H9 (cell line): ENCODE measurements at regions not wholly inside any gene's neighbourhood (a gene's known extent, or its start where the extent isn't known, plus 50 kb on each side); places are given as distances from the start of the nearest gene placed in this dataset.

ENCODE experiments used
- DNase-seq: peaks from one replicate; pipeline ENCODE4 v3.0.0-alpha.2; 2017
- H2AFZ ChIP-seq: one replicate; pipeline ENCODE4 v1.6.1; 2013; ENCODE audit warnings: mild to moderate bottlenecking, low read length, control low read depth, moderate library complexity
- H2AK5ac ChIP-seq: 2 replicates; pipeline ENCODE4 v1.6.1; 2013; ENCODE audit warnings: low read length, control low read depth, mixed read lengths; ENCODE audit not compliant: insufficient read length
- H2BK120ac ChIP-seq: one replicate; pipeline ENCODE4 v1.6.1; 2013; ENCODE audit warnings: low read depth, mild to moderate bottlenecking, low read length, control low read depth, inconsistent platforms; ENCODE audit not compliant: poor library complexity, severe bottlenecking
- H2BK12ac ChIP-seq: 2 replicates; pipeline ENCODE4 v1.6.1; 2013; ENCODE audit warnings: low read length, control low read depth, mixed read lengths, low read depth; ENCODE audit not compliant: insufficient read length
- H2BK15ac ChIP-seq: 2 replicates; pipeline ENCODE4 v1.6.1; 2013; ENCODE audit warnings: low read depth, low read length, control low read depth
- H2BK20ac ChIP-seq: one replicate; pipeline ENCODE4 v1.6.1; 2013; ENCODE audit warnings: low read depth, mild to moderate bottlenecking, low read length, control low read depth, inconsistent platforms; ENCODE audit not compliant: poor library complexity, severe bottlenecking
- H2BK5ac ChIP-seq: 2 replicates; pipeline ENCODE4 v1.6.1; 2013; ENCODE audit warnings: low read length, control low read depth, mixed read lengths; ENCODE audit not compliant: insufficient read length
- H3K14ac ChIP-seq: 2 replicates; pipeline ENCODE4 v1.6.1; 2013; ENCODE audit warnings: low read length, control low read depth; ENCODE audit not compliant: insufficient read depth
- H3K18ac ChIP-seq: 2 replicates; pipeline ENCODE4 v1.6.1; 2013; ENCODE audit warnings: low read depth, mild to moderate bottlenecking, mixed read lengths, low read length, control low read depth; ENCODE audit not compliant: insufficient read length
- H3K23ac ChIP-seq: 2 replicates; pipeline ENCODE4 v1.6.1; 2013; ENCODE audit warnings: low read length, control low read depth, mixed read lengths, low read depth; ENCODE audit not compliant: insufficient read length
- H3K23me2 ChIP-seq: 2 replicates; pipeline ENCODE4 v1.6.1; 2013; ENCODE audit warnings: low read depth, mild to moderate bottlenecking, mixed read lengths, low read length, control low read depth; ENCODE audit not compliant: insufficient read length, poor library complexity, severe bottlenecking
- H3K27ac ChIP-seq: 2 replicates; pipeline ENCODE4 v1.5.1; 2013; ENCODE audit warnings: low read length, control low read depth, mixed read lengths, low read depth; ENCODE audit not compliant: insufficient read length
- H3K27me3 ChIP-seq: 2 replicates; pipeline ENCODE4 v1.6.1; 2013; ENCODE audit warnings: low read length, control low read depth, inconsistent platforms; ENCODE audit not compliant: insufficient read depth
- H3K4ac ChIP-seq: 2 replicates; pipeline ENCODE4 v1.6.1; 2013; ENCODE audit warnings: low read depth, mild to moderate bottlenecking, control low read depth, inconsistent platforms, low read length, moderate library complexity
- H3K4me1 ChIP-seq: 2 replicates; pipeline ENCODE4 v1.6.1; 2013; ENCODE audit warnings: low read length, control low read depth, inconsistent platforms; ENCODE audit not compliant: insufficient read depth
- H3K4me2 ChIP-seq: 2 replicates; pipeline ENCODE4 v1.6.1; 2013; ENCODE audit warnings: low read length, control low read depth, mixed read lengths; ENCODE audit not compliant: insufficient read length, insufficient read depth
- H3K56ac ChIP-seq: 2 replicates; pipeline ENCODE4 v1.6.1; 2013; ENCODE audit warnings: low read depth, mild to moderate bottlenecking, mixed read lengths, low read length, control low read depth; ENCODE audit not compliant: insufficient read length
- H3K79me1 ChIP-seq: 2 replicates; pipeline ENCODE4 v1.6.1; 2013; ENCODE audit warnings: low read depth, mild to moderate bottlenecking, moderate library complexity, low read length, control low read depth, inconsistent platforms; ENCODE audit not compliant: insufficient read depth, poor library complexity, severe bottlenecking
- H3K79me2 ChIP-seq: 2 replicates; pipeline ENCODE4 v1.6.1; 2013; ENCODE audit warnings: low read length, control low read depth, inconsistent platforms; ENCODE audit not compliant: insufficient read depth
- H3K9ac ChIP-seq: 2 replicates; pipeline ENCODE4 v1.6.1; 2013; ENCODE audit warnings: low read length, control low read depth, mixed read lengths; ENCODE audit not compliant: insufficient read length; ENCODE audit errors: extremely low read depth
- H3K9me3 ChIP-seq: one replicate; pipeline ENCODE4 v1.6.1; 2013; ENCODE audit warnings: low read depth, low read length, inconsistent platforms; ENCODE audit not compliant: control insufficient read depth
- H3T11ph ChIP-seq: one replicate; pipeline ENCODE4 v1.6.1; 2013; ENCODE audit warnings: mild to moderate bottlenecking, low read length, control low read depth, inconsistent platforms
- H4K20me1 ChIP-seq: one replicate; pipeline ENCODE4 v1.6.1; 2013; ENCODE audit not compliant: control insufficient read depth, insufficient read length, insufficient read depth
- H4K5ac ChIP-seq: 2 replicates; pipeline ENCODE4 v1.6.1; 2013; ENCODE audit warnings: low read depth, mild to moderate bottlenecking, mixed read lengths, low read length, control low read depth; ENCODE audit not compliant: insufficient read length
- H4K8ac ChIP-seq: replicated peaks from 2 replicates; pipeline ENCODE4 v1.6.1; 2013; ENCODE audit warnings: low read length, control low read depth, mixed read lengths, low read depth; ENCODE audit not compliant: insufficient read length
- H4K91ac ChIP-seq: 2 replicates; pipeline ENCODE4 v1.6.1; 2013; ENCODE audit warnings: low read depth, mild to moderate bottlenecking, moderate library complexity, mixed read lengths, low read length, control low read depth; ENCODE audit not compliant: insufficient read length
- H3K27ac Mint-ChIP-seq, 3 experiments: 2 replicates in 2 of 3; 3 replicates in 1 of 3; pipeline ENCODE4 v1.8.0; 2020 to 2021; ENCODE audit warnings: mixed read lengths in 3 of 3, mild to moderate bottlenecking in 1 of 3, moderate library complexity in 1 of 3
- H3K27me3 Mint-ChIP-seq: 2 replicates; pipeline ENCODE4 v1.8.0; 2021; ENCODE audit warnings: low read depth, mild to moderate bottlenecking, moderate library complexity, mixed read lengths
- H3K36me3 Mint-ChIP-seq, 3 experiments: 2 replicates in 2 of 3; 3 replicates in 1 of 3; pipeline ENCODE4 v1.8.0; 2020 to 2021; ENCODE audit warnings: low read depth in 3 of 3, mixed read lengths in 3 of 3; ENCODE audit not compliant: insufficient read depth in 1 of 3
- H3K4me1 Mint-ChIP-seq, 2 experiments: 2 replicates each; pipeline ENCODE4 v1.8.0; 2020; ENCODE audit warnings: mixed read lengths in 2 of 2
- H3K4me3 Mint-ChIP-seq, 2 experiments: 2 replicates in 1 of 2; 3 replicates in 1 of 2; pipeline ENCODE4 v1.8.0; 2020 to 2021; ENCODE audit warnings: mild to moderate bottlenecking in 2 of 2, mixed read lengths in 2 of 2, moderate library complexity in 1 of 2
- H3K9me3 Mint-ChIP-seq, 2 experiments: 2 replicates in 1 of 2; 3 replicates in 1 of 2; pipeline ENCODE4 v1.8.0; 2020; ENCODE audit warnings: mild to moderate bottlenecking in 2 of 2, mixed read lengths in 2 of 2, moderate library complexity in 1 of 2
- WGBS: extraction: QIAGEN DNeasy Blood & Tissue Kit; methylation state at CpG from one replicate; pipeline ENCODE4 v1.1.7; 2013; ENCODE audit warnings: missing lambda C conversion rate, low lambda C conversion rate, mixed read lengths; ENCODE audit not compliant: insufficient read length; ENCODE audit errors: extremely low coverage; 5-methylcytosine and 5-hydroxymethylcytosine counted together
- TF ChIP-seq, protein P1 (sequence below): fragments of 200-600 bp; sonication (generic); conservative IDR thresholded peaks from 3 replicates; pipeline ENCODE4 v1.8.0; 2021; ENCODE audit warnings: antibody characterized with exemption, mild to moderate bottlenecking

DNA sequence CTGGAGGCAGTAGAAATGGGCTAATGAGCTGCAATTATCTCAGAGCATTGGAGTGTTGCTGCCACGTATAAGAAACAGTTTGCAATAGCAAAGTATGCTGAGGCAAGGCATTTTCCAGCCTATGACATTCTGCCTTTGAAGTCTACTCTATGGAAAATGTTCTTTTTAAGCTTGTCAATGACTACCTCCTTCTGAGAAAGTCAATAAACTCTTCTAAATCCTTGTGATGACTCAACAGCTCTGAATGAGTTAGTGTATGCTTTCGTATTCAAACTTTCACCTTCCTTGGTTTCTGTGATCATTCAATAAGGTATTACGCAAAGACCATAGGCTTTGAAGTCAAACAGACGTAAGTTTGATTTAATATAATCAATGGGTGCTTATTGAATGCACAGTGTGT lies 111.2 kb downstream of the CAPZA3 start:
- Histone ChIP-seq H4K20me1 (no peaks in the 10 kb centered on the region), H3K23ac (no peak overlapping the region), H3K27me3 (no peaks in the 10 kb centered on the region), H2BK12ac (no peak overlapping the region), H4K91ac (no peak overlapping the region), H3K27ac (no peak overlapping the region), H3K79me2 (no peaks in the 10 kb centered on the region), H3K4me1 (peaks cover 5% of the 10 kb centered on the region), H3K4ac (no peak overlapping the region), H3K23me2 (no peaks in the 10 kb centered on the region), H3K56ac (no peak overlapping the region), H2BK15ac (no peak overlapping the region), H2BK20ac (no peak overlapping the region), H2BK5ac (no peak overlapping the region), H2BK120ac (no peak overlapping the region), H2AK5ac (no peak overlapping the region), H2AFZ (no peak overlapping the region), H4K5ac (no peak overlapping the region), H3K9ac (no peak overlapping the region), H3T11ph (no peak overlapping the region), H4K8ac (no peak overlapping the region), H3K14ac (no peak overlapping the region), H3K79me1 (no peaks in the 10 kb centered on the region), H3K4me2 (no peak overlapping the region), H3K18ac (no peak overlapping the region), H3K9me3 (no peaks in the 10 kb centered on the region)
- Mint-ChIP-seq H3K9me3 (no peaks in the 10 kb centered on the region), H3K27ac (no peak overlapping the region), H3K4me3 (no peak overlapping the region), H3K27me3 (no peaks in the 10 kb centered on the region; the same call in 1 of the 2 replicates), H3K36me3 (no peaks in the 10 kb centered on the region), H3K4me1 (peaks cover 2 to 13% of the 10 kb centered on the region in 2 experiments; a peak in 3 of 4 replicates)
- no peak for DNase-seq
- no CpG with 5 or more reads among the region's 4 CpGs for WGBS
- TF ChIP-seq, protein P1, sequence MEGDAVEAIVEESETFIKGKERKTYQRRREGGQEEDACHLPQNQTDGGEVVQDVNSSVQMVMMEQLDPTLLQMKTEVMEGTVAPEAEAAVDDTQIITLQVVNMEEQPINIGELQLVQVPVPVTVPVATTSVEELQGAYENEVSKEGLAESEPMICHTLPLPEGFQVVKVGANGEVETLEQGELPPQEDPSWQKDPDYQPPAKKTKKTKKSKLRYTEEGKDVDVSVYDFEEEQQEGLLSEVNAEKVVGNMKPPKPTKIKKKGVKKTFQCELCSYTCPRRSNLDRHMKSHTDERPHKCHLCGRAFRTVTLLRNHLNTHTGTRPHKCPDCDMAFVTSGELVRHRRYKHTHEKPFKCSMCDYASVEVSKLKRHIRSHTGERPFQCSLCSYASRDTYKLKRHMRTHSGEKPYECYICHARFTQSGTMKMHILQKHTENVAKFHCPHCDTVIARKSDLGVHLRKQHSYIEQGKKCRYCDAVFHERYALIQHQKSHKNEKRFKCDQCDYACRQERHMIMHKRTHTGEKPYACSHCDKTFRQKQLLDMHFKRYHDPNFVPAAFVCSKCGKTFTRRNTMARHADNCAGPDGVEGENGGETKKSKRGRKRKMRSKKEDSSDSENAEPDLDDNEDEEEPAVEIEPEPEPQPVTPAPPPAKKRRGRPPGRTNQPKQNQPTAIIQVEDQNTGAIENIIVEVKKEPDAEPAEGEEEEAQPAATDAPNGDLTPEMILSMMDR, result no peak
